ENCODE measurements at regions not wholly inside any gene's neighbourhood (a gene's known extent, or its start where the extent isn't known, plus 50 kb on each side); places are given as distances from the start of the nearest gene placed in this dataset.

- no peak overlapping the region for H3K27ac ChIP-seq
- TF ChIP-seq CTCF (conservative IDR thresholded peaks at IDR 0.05): no peak
These were observed 520.3 kb downstream of the CDH26 start for GRCh38 chr20:60478533-60478932.

- no peak for TF ChIP-seq CTCF (conservative IDR thresholded peaks at IDR 0.05)
- no peak overlapping the region for H3K27ac ChIP-seq
These were observed 522.9 kb downstream of the CDH26 start for GRCh38 chr20:60480950-60481742.

GRCh38 chr20:60481743-60482133 is 523.5 kb downstream of the CDH26 start:
- no peak overlapping the region for H3K27ac ChIP-seq
- no peak for TF ChIP-seq CTCF (conservative IDR thresholded peaks at IDR 0.05)

GRCh38 chr20:60482221-60483008 is 524.2 kb downstream of the CDH26 start:
- H3K27ac ChIP-seq: no peak overlapping the region
- no peak for TF ChIP-seq CTCF (conservative IDR thresholded peaks at IDR 0.05)

- no peak overlapping the region for H3K27ac ChIP-seq
- no peak for TF ChIP-seq CTCF (conservative IDR thresholded peaks at IDR 0.05)
These were observed 525.1 kb downstream of the CDH26 start for GRCh38 chr20:60483371-60483770.

GRCh38 chr20:60484316-60484715 is 526.1 kb downstream of the CDH26 start:
- H3K27ac ChIP-seq: no peak overlapping the region
- no peak for TF ChIP-seq CTCF (conservative IDR thresholded peaks at IDR 0.05)

- H3K27ac ChIP-seq: no peak overlapping the region
- TF ChIP-seq CTCF (conservative IDR thresholded peaks at IDR 0.05): no peak
These were observed 527.0 kb downstream of the CDH26 start for GRCh38 chr20:60485012-60485760.
